ENCODE measurements at regions not wholly inside any gene's neighbourhood (a gene's known extent, or its start where the extent isn't known, plus 50 kb on each side); places are given as distances from the start of the nearest gene placed in this dataset.

DNA sequence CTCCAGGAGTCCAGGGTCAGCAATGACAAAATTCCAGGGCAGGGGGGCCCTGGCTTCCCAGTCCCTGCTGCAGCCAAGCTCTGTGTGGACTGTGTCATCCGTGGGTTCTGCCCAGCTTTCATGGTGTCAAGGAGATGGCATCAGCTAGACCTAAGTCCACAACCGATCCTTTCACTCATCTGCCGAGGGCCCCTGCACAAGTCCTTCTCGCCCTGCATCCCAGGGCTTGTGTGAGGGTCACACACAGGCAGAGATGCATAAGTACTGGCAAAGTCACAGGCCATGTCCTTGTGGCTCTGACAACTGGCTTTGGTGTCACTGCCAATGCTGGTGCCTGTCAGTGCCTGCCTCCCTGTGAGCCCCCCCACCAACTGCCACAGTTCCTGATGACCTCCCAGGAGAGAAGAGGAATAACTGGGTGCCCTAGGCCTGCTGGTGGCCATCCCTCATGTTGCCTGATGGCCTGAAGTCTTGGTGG lies 181.4 kb upstream of the CST7 start:
- no peak for DNase-seq
- H3K27ac Mint-ChIP-seq = no peak overlapping the region
- H3K4me3 Mint-ChIP-seq = no peak overlapping the region
- peaks cover 13% of the 10 kb centered on the region for H3K27me3 Mint-ChIP-seq (ENCODE audit: low read depth, poor library complexity)
- peaks cover 5% of the 10 kb centered on the region for H3K4me1 Mint-ChIP-seq
- H3K36me3 Mint-ChIP-seq (ENCODE audit: low read depth) = no peaks in the 10 kb centered on the region
- no peaks in the 10 kb centered on the region for H3K9me3 Mint-ChIP-seq
- TF ChIP-seq, protein P1, sequence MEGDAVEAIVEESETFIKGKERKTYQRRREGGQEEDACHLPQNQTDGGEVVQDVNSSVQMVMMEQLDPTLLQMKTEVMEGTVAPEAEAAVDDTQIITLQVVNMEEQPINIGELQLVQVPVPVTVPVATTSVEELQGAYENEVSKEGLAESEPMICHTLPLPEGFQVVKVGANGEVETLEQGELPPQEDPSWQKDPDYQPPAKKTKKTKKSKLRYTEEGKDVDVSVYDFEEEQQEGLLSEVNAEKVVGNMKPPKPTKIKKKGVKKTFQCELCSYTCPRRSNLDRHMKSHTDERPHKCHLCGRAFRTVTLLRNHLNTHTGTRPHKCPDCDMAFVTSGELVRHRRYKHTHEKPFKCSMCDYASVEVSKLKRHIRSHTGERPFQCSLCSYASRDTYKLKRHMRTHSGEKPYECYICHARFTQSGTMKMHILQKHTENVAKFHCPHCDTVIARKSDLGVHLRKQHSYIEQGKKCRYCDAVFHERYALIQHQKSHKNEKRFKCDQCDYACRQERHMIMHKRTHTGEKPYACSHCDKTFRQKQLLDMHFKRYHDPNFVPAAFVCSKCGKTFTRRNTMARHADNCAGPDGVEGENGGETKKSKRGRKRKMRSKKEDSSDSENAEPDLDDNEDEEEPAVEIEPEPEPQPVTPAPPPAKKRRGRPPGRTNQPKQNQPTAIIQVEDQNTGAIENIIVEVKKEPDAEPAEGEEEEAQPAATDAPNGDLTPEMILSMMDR (IDR thresholded peaks at IDR 0.05) = no peak

DNA sequence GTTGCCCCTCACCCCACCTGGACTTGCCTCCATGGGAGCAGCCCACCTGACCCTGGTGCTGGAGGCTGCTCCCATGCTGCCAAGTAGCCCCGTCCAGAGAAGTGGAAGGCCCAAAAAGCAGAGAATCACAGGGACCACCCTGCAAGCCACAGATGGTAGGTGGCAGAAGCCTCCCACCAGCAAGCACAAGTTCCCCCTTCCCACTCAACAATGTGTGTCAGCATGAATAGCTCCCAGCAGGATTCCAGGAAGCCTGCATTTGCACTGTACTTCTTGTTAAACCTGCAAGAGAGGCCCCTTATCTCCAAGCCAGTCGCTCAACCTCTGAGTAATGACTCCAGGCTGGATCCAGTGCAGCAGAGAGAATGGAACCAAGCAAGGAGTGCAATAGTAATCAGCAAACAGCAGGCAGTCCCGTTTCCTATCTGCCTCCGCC lies 180.8 kb upstream of the CST7 start:
- no peaks in the 10 kb centered on the region for H3K9me3 Mint-ChIP-seq
- peaks cover 13% of the 10 kb centered on the region for H3K27me3 Mint-ChIP-seq (ENCODE audit: low read depth, poor library complexity)
- H3K4me3 Mint-ChIP-seq = no peak overlapping the region
- peaks cover 5% of the 10 kb centered on the region for H3K4me1 Mint-ChIP-seq
- H3K27ac Mint-ChIP-seq = no peak overlapping the region
- H3K36me3 Mint-ChIP-seq (ENCODE audit: low read depth) = no peaks in the 10 kb centered on the region
- TF ChIP-seq, protein P1 (IDR thresholded peaks at IDR 0.05) = no peak
- DNase-seq = no peak

DNA sequence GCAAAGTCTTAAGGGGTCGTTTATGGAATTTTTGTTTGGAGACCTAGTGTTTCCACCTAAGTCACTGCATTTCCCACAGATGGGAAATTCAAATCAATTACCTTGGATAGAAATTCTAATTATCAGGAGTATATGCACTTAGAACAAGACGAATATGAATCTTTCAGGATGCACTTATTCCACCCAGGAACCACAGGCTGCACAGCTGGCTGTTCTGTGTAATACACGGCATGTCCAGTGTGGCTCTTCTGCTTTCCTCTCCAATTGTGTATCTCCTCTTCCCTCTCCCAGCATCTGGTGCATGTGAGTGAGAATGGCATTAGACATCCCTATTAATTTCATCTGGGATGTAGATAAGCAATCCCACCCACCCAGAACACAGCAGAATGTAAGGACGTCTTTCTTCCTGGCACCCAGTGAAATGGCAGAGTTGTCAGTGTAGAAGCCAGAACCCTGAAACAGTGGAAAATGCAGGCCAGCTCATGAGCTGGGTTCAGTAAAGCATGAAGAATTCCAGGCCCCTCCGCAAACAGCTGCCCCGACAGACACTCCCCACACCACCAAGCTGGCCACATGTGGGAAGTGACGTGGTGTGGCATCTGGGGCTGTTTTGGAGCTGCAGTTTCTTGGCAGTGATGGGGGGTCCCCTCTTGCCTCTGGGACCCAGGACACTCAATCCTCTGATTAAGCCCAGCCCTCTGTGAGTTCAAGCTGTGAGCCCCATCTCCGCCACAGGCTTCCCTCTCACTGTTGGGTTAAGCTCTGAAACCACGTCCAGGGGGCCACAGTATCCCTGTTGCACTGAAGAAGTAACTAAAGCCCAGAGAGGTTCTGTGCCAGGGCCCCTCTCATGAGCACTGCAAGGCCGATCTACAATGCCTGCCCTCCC lies 180.1 kb upstream of the CST7 start:
- Mint-ChIP-seq H3K27me3 (ENCODE audit: low read depth, poor library complexity) (peaks cover 19% of the 10 kb centered on the region), H3K27ac (no peak overlapping the region), H3K36me3 (ENCODE audit: low read depth) (no peaks in the 10 kb centered on the region), H3K9me3 (no peaks in the 10 kb centered on the region), H3K4me3 (no peak overlapping the region), H3K4me1 (peaks cover 5% of the 10 kb centered on the region)
- DNase-seq = no peak
- TF ChIP-seq, protein P1 (IDR thresholded peaks at IDR 0.05) = no peak

DNA sequence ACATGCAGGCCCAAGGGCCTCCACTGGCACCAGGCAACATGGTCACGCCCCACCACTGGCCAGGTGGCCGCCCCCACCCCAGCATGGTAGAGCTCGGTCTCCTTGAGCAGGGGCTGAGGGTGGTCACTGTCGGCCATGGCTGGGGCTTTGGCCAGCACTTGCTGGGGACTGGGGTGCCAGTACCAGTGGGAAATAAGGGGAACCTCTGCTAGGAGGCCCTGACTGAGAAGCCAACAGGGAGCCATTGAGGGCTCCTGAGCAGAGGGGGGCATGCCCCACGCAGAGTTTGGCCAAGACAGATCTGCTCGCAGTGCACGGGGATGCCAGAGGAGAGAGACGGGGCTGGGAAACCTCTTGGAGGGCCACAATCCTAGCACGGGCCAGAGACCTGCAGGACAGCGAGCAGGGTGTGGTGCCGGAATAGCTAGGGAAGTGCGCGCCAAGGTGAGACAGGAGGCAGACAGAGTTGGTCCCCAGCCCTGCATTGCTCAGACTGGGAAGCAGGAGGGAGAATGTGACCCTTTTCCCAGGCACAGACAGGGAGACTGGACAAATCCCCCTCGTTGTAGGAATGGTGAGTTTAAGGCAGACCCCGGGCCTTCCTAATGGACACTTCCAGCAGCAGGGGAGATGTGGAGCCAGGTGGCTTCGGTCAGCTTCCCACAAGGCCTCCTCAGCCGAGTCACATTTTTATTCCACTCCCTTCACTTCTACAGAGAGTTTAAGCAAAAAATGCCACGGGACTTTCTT lies 179.0 kb upstream of the CST7 start:
- no peaks in the 10 kb centered on the region for H3K36me3 Mint-ChIP-seq (ENCODE audit: low read depth)
- TF ChIP-seq, protein P1 (IDR thresholded peaks at IDR 0.05) = no peak
- peaks cover 25% of the 10 kb centered on the region for H3K27me3 Mint-ChIP-seq (ENCODE audit: low read depth, poor library complexity)
- H3K4me3 Mint-ChIP-seq = no peak overlapping the region
- peaks cover 5% of the 10 kb centered on the region for H3K4me1 Mint-ChIP-seq
- no peak overlapping the region for H3K27ac Mint-ChIP-seq
- no peak for DNase-seq
- H3K9me3 Mint-ChIP-seq = peaks cover 9% of the 10 kb centered on the region

DNA sequence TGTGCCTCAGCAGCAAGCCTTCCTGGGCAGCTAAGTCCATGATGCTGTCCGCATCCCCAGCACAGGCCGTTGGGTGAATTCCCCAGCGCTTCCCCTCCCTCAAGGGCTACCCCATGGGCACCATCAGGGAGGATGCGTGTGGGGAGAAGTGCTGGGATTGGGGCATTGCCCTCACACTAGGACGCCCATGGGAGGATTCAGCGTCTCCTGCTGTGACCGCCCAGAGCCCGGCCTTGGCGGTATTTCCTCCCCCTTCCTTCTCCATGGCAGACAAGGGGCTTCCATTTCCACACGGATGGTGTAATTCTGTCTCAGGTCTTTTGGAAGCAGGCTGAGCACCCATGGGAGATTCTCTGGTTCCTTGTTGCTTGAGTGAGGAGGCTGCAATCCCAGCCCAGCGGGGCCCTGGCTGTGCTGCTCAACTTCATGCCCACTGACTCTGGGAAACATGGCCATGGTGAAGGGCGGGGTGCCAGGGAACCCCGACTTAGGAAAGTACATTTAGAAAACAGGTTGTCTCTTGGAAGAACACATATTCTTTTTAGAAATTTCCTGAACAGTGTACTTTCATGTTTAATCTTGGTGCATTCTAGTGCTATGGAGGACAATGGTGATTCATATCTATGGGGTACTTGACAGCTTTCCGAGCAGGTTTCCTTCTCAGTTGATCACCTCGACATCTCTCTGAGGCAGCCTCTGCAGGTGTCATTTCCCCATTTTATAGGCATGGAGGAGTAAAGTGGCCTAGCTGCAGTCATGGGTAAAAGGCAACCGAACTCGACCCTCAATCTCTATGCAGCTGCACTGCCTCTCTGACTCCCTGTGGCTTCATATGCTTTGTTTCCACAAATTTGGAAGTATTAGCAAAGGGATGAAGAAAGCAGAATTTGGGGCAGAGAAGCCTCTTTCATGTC lies 178.2 kb upstream of the CST7 start:
- Mint-ChIP-seq H3K9me3 (peaks cover 15% of the 10 kb centered on the region), H3K27ac (no peak overlapping the region), H3K27me3 (ENCODE audit: low read depth, poor library complexity) (peaks cover 26% of the 10 kb centered on the region), H3K4me3 (no peak overlapping the region), H3K4me1 (peaks cover 5% of the 10 kb centered on the region), H3K36me3 (ENCODE audit: low read depth) (no peaks in the 10 kb centered on the region)
- DNase-seq = no peak
- TF ChIP-seq, protein P1 (IDR thresholded peaks at IDR 0.05) = no peak

Measured in nephron progenitor cell (in vitro differentiated cells).